Astrocyte of the cerebellum (primary cell): ENCODE measurements at regions not wholly inside any gene's neighbourhood (a gene's known extent, or its start where the extent isn't known, plus 50 kb on each side); places are given as distances from the start of the nearest gene placed in this dataset.

Experiments used
- DNase-seq: peaks from one replicate; pipeline ENCODE4 v3.0.0-alpha.2; 2011; ENCODE audit warnings: low read depth
- H3K4me3 ChIP-seq: 2 replicates; pipeline ENCODE4 v1.5.1; 2011; ENCODE audit warnings: mild to moderate bottlenecking, low read depth, low read length, moderate library complexity
- CTCF ChIP-seq: IDR thresholded peaks from 2 replicates; pipeline ENCODE4 v1.5.1; 2012; ENCODE audit warnings: low read length, low read depth, moderate library complexity, mild to moderate bottlenecking; ENCODE audit errors: missing control alignments
- in situ Hi-C: cut with HindIII; loops from 2 replicates; pipeline ENCODE4 v1.10.0; 2017; ENCODE audit warnings: low sequenced_read_pairs

- no peak overlapping the region for H3K4me3 ChIP-seq
- TF ChIP-seq CTCF = no peak
- in situ Hi-C loops = no loop called here
- no peak for DNase-seq
These were observed 162.3 kb upstream of the ZNF536 start for GRCh38 chr19:30209617-30210600.

GRCh38 chr19:30212574-30212973 is 159.6 kb upstream of the ZNF536 start:
- no peak overlapping the region for H3K4me3 ChIP-seq
- TF ChIP-seq CTCF = no peak
- in situ Hi-C loops = no loop called here
- DNase-seq = no peak

GRCh38 chr19:30214651-30215051 is 157.5 kb upstream of the ZNF536 start:
- DNase-seq = no peak

GRCh38 chr19:30215248-30215647 is 156.9 kb upstream of the ZNF536 start:
- in situ Hi-C loops = no loop called here
- no peak for DNase-seq
- no peak overlapping the region for H3K4me3 ChIP-seq
- TF ChIP-seq CTCF = no peak

More at GRCh38 chr19:30214651-30215051, 157.5 kb upstream of the ZNF536 start:
- TF ChIP-seq CTCF = no peak
- no peak overlapping the region for H3K4me3 ChIP-seq
- in situ Hi-C loops = no loop called here

GRCh38 chr19:30216453-30216852 is 155.7 kb upstream of the ZNF536 start:
- no peak for TF ChIP-seq CTCF
- no peak overlapping the region for H3K4me3 ChIP-seq
- no peak for DNase-seq
- in situ Hi-C loops = no loop called here

- in situ Hi-C loops = no loop called here
- no peak overlapping the region for H3K4me3 ChIP-seq
- no peak for DNase-seq
- TF ChIP-seq CTCF = no peak
These were observed 154.7 kb upstream of the ZNF536 start for GRCh38 chr19:30217461-30217860.
